ENCODE measurements at regions not wholly inside any gene's neighbourhood (a gene's known extent, or its start where the extent isn't known, plus 50 kb on each side); places are given as distances from the start of the nearest gene placed in this dataset.

DNA sequence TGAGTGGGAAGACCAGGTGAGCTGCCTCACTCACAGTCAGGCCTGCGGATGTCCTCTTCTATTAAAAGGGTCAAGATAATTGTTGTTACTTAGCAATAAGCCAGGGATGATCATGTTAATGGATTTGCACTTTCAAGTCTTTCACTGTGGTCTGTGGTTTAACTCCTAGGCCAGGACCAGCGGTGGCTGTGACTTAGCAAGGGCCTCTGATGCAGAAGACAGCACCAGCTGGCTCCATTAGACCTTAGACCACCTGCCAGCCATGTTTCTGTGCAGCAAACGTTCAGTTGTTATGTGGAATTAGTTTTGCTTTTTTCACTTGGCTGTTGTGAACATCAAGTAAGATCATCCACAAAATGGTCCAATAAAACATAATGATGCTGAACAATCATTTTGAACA is 537.3 kb downstream of the TNS3 start (continued):
- no peak for TF ChIP-seq ELK1 (IDR thresholded peaks at IDR 0.05; ENCODE audit: low read depth, low read length)

DNA sequence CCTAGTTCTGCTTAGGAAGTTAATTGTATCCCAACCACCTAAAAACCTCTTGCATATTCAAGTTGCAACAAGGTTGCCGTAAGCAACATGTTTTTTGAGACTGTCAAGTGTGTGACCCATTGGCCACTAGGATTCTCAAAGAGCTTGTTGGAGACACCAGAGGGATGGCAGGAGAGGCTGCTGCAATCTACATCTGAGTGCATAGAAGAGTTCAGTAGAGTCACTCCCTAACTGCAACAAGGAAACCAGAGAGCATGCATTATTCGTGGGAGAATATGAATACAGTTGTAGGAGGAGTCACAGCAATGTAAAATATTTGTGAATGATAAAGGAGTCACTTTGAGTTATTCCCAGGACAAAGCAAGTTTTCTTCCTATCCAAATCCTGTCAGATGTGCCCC is 538.6 kb downstream of the TNS3 start:
- H3K9me3 ChIP-seq (replicated peaks; ENCODE audit: control insufficient read depth, insufficient read depth, low read length): no peaks in the 10 kb centered on the region
- H3K36me3 ChIP-seq (ENCODE audit: control insufficient read depth in 2 of 2, insufficient read depth in 2 of 2, low read length in 1 of 2): no peaks in the 10 kb centered on the region
- DNase-seq (ENCODE audit: low read depth, low spot score) (no peak), FAIRE-seq (no peak), ATAC-seq (no peak)
- H3K27ac ChIP-seq (ENCODE audit: control insufficient read depth, insufficient read depth): no peak overlapping the region
- no peak overlapping the region for H3K4me3 ChIP-seq
- no TSS peak for BruUV-seq (replicated peaks)
- H3K4me2 ChIP-seq (ENCODE audit: control insufficient read depth, insufficient read depth): no peak overlapping the region
- H3K4me1 ChIP-seq (ENCODE audit: control insufficient read depth, insufficient read depth, low read length): no peaks in the 10 kb centered on the region
- no peak overlapping the region for H3K9ac ChIP-seq (ENCODE audit: control insufficient read depth, insufficient read depth, low read length)
- 16% methylated on average over 2 of the region's 2 CpGs for WGBS (ENCODE audit: insufficient coverage, insufficient replicate concordance, low lambda C conversion rate, missing lambda C conversion rate)
- RAD21 ChIA-PET (ENCODE audit: unreplicated experiment): no interaction called here
- H2AFZ ChIP-seq (ENCODE audit: control insufficient read depth, low read depth, low read length): no peak overlapping the region
- H3K27me3 ChIP-seq (replicated peaks in 1 of 2; ENCODE audit: control insufficient read depth in 2 of 2, insufficient read depth in 2 of 2, low read length in 1 of 2): no peaks in the 10 kb centered on the region; a peak in 1 of 4 replicates
- intact Hi-C loops (cut with micrococcal nuclease; ENCODE audit: unreplicated experiment): no loop called here
- H4K20me1 ChIP-seq (ENCODE audit: control insufficient read depth, insufficient read depth): no peaks in the 10 kb centered on the region
- H3K79me2 ChIP-seq (ENCODE audit: control insufficient read depth, insufficient read depth, low read length): no peaks in the 10 kb centered on the region
- SMC1A ChIA-PET (ENCODE audit: uncharacterized antibody, unreplicated experiment): interaction anchor here (0.8 kb wide), 1 partner anchor 16 kb away, joined by 3 read pairs; no protein-coding TSS in a partner anchor
- CTCF ChIA-PET: no interaction called here
- POLR2A ChIA-PET: no interaction called here
- in situ Hi-C loops (cut with MboI): no loop called here
- no peak for TF ChIP-seq LARP7 (IDR thresholded peaks at IDR 0.05)
- TF ChIP-seq NR2F1 (conservative IDR thresholded peaks at IDR 0.05): no peak
- TF ChIP-seq NBN (IDR thresholded peaks at IDR 0.05): no peak
- no peak for TF ChIP-seq RELB (IDR thresholded peaks at IDR 0.05; ENCODE audit: low read depth)
- no peak for TF ChIP-seq PML (IDR thresholded peaks at IDR 0.05; ENCODE audit: low read length)
- TF ChIP-seq HDGF (IDR thresholded peaks at IDR 0.05): no peak
- TF ChIP-seq RCOR1 (conservative IDR thresholded peaks at IDR 0.05; ENCODE audit: low read depth, low read length): no peak
- TF ChIP-seq CUX1 (IDR thresholded peaks at IDR 0.05; ENCODE audit: insufficient replicate concordance, low read depth, low read length): no peak
- TF ChIP-seq HCFC1 (IDR thresholded peaks at IDR 0.05; ENCODE audit: low read length): no peak
- no peak for TF ChIP-seq RELA (IDR thresholded peaks at IDR 0.05; ENCODE audit: borderline replicate concordance, partially characterized antibody)
- no peak for TF ChIP-seq PBX3 (IDR thresholded peaks at IDR 0.05; ENCODE audit: insufficient replicate concordance, low read depth, low read length)
